ENCODE measurements at regions not wholly inside any gene's neighbourhood (a gene's known extent, or its start where the extent isn't known, plus 50 kb on each side); places are given as distances from the start of the nearest gene placed in this dataset.

DNA sequence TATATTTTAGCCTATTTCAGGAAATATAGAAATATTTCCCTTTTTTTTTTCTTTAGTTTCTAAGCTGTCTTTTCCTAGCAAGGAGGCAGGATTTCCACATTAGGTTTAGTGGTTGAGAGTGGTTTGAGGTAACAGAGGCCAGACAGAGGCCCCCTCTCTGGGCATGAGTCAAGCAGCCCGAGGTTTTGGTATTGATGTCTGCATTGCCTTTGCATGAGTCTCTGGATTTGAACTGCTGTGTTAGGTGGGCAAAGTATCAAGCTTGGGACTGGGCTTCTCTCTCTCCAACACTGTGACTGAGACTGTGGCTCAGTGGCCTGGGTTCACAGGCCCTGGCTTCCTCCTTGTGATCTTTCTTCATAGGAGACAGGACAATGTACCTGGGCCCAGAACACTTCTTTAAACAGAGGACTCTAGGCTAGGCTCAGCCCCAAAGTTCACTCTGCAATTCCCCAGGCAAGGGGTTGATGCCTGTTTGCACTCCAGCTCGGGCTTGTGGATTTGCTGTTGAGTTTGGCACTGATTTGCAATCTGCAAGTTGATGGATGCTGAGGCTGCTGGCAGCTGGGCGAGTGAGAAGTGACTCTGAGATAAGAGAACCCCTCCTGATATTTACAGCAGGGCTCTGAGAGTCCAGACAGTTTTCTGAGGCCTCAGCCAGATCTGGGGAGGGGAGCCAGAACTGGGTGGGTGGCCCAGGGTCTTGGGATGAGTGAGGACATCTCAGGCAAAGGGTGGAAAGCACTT, 271.2 kb downstream of the EN1 start:
- TF ChIP-seq, protein P1, sequence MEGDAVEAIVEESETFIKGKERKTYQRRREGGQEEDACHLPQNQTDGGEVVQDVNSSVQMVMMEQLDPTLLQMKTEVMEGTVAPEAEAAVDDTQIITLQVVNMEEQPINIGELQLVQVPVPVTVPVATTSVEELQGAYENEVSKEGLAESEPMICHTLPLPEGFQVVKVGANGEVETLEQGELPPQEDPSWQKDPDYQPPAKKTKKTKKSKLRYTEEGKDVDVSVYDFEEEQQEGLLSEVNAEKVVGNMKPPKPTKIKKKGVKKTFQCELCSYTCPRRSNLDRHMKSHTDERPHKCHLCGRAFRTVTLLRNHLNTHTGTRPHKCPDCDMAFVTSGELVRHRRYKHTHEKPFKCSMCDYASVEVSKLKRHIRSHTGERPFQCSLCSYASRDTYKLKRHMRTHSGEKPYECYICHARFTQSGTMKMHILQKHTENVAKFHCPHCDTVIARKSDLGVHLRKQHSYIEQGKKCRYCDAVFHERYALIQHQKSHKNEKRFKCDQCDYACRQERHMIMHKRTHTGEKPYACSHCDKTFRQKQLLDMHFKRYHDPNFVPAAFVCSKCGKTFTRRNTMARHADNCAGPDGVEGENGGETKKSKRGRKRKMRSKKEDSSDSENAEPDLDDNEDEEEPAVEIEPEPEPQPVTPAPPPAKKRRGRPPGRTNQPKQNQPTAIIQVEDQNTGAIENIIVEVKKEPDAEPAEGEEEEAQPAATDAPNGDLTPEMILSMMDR (IDR thresholded peaks at IDR 0.05; ENCODE audit: insufficient read depth, low read length, poor library complexity, severe bottlenecking): no peak
- no peak for TF ChIP-seq EZH2phosphoT487 (conservative IDR thresholded peaks at IDR 0.05; ENCODE audit: low read length)

Data from SU-DHL-6 (cell line).